ENCODE measurements at regions not wholly inside any gene's neighbourhood (a gene's known extent, or its start where the extent isn't known, plus 50 kb on each side); places are given as distances from the start of the nearest gene placed in this dataset.
"Not testable (repeated sequence)": the region's sequence is repeated elsewhere in the genome, so short reads cannot be mapped to it uniquely, and the experiment has no call there.

- ATAC-seq, result no peak
These were observed 191.8 kb downstream of the CGGBP1 start for GRCh38 chr3:87867001-87867400.

- no peak for ATAC-seq
These were observed 202.7 kb downstream of the CGGBP1 start for GRCh38 chr3:87856126-87856525.

- ATAC-seq, result no peak
These were observed 203.2 kb downstream of the CGGBP1 start for GRCh38 chr3:87855616-87856015.

- ATAC-seq, result no peak
These were observed 203.6 kb downstream of the CGGBP1 start for GRCh38 chr3:87855211-87855610.

GRCh38 chr3:87848003-87848402 lies 210.8 kb downstream of the CGGBP1 start:
- ATAC-seq, result no peak

GRCh38 chr3:87837076-87837475 lies 221.7 kb downstream of the CGGBP1 start:
- no peak for ATAC-seq

- no peak for ATAC-seq
These were observed 222.8 kb downstream of the CGGBP1 start for GRCh38 chr3:87836026-87836425.

- no peak for ATAC-seq
These were observed 223.6 kb downstream of the CGGBP1 start for GRCh38 chr3:87835236-87835635.

- ATAC-seq, result no peak
These were observed 224.5 kb downstream of the CGGBP1 start for GRCh38 chr3:87834327-87834726.

GRCh38 chr3:87833039-87833377 lies 225.8 kb downstream of the CGGBP1 start:
- ATAC-seq, result no peak

- no peak for ATAC-seq
These were observed 230.8 kb downstream of the CGGBP1 start for GRCh38 chr3:87828046-87828445.

- ATAC-seq, result no peak
These were observed 236.2 kb downstream of the CGGBP1 start for GRCh38 chr3:87822563-87822962.

GRCh38 chr3:87813503-87813902 lies 245.3 kb downstream of the CGGBP1 start:
- ATAC-seq, result not testable (repeated sequence)

GRCh38 chr3:87811953-87812352 lies 246.9 kb downstream of the CGGBP1 start:
- ATAC-seq, result no peak

- no peak for ATAC-seq
These were observed 248.3 kb downstream of the CGGBP1 start for GRCh38 chr3:87810452-87811016.

GRCh38 chr3:87805670-87806069 lies 253.1 kb downstream of the CGGBP1 start:
- no peak for ATAC-seq

- no peak for ATAC-seq
These were observed 257.4 kb downstream of the CGGBP1 start for GRCh38 chr3:87801409-87801808.

GRCh38 chr3:87800516-87800915 lies 258.3 kb downstream of the CGGBP1 start:
- ATAC-seq, result no peak

- ATAC-seq, result no peak
These were observed 260.2 kb downstream of the CGGBP1 start for GRCh38 chr3:87798567-87798947.

GRCh38 chr3:87797872-87798566 lies 260.8 kb downstream of the CGGBP1 start:
- ATAC-seq, result no peak

GRCh38 chr3:87796843-87797185 lies 262.0 kb downstream of the CGGBP1 start:
- ATAC-seq, result no peak

- no peak for ATAC-seq
These were observed 262.5 kb downstream of the CGGBP1 start for GRCh38 chr3:87796137-87796842.

- no peak for ATAC-seq
These were observed 263.1 kb downstream of the CGGBP1 start for GRCh38 chr3:87795701-87796100.

GRCh38 chr3:87793337-87793877 lies 265.4 kb downstream of the CGGBP1 start:
- no peak for ATAC-seq

All from activated CD4-positive, CD25-positive, alpha-beta regulatory T cell treated with anti-CD3 and anti-CD28 coated beads, Interleukin-2, amount 50 U/mL, for 24 hours (primary cell).